NCI-H1417 (cell line): ENCODE measurements at regions not wholly inside any gene's neighbourhood (a gene's known extent, or its start where the extent isn't known, plus 50 kb on each side); places are given as distances from the start of the nearest gene placed in this dataset.

Source experiments
- DNase-seq, 3 experiments: peaks; one replicate each; lab custom pipeline; 2025; lab: John Stamatoyannopoulos, UW

DNA sequence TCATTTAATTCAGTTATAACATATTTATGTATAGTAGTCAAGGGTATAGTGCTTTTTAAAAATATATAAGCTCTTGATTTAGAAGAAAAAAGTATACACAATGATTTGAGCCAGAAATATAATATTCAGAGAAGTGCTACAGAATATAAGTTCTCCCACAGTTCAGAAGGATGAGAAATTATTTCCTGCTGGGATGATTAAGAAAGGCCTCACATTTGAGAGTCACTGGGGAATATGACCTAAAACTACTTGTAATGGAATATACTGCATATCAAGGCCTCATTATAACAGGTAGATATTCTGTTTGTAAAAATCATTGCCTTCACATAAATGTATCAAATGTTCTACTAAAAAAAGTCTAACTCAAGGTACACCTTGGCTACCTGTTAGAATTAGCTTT lies 203.5 kb downstream of the MBD2 start:
- peak in 1 of 3 experiments; percentile 53 for DNase-seq

DNA sequence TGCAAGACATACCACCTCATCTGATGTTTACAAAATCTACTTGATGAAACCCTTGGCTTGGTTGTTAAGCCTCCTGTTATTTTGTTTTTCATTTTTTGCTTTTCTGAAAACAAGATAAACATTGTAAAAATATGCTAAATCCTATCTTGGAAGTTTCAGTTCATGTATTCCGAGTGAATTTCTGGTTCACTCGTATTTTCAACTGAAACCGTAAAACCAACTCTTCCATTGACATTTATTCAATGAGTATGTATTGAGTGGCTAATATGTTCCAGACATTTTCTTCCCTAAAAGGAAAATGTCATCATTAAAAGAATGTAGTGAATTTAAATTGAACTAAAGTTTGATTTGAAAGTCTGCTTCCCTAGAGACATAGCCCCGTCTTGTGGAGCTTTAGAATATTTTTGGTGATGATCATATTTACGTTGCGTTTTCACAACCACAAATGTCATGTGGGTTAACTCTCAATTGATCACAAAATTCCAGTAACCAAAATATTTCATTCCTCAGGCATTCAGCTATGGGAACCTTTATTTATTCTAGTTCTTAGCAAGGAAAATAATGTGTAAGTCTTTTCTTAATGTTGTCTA lies 204.2 kb downstream of the MBD2 start:
- no peak for DNase-seq

DNA sequence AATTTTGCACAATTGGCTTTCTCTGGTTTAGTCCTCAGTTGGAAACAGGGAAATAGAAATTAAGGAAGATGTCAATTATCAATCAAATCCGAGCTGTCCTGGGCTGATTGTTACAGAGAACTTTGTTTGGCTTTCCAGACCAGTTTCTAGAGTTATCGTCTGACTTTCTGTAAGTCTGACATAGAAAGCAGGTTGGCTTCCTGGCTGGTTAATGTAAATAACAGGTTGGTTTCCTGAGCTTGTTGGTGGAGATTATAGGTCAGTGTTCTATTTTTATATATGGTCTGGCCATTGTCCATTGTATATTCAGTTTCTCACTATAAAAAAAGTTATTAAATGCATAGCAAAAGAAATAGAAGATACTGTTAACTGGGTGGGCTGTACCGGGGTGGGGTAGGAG lies 204.8 kb downstream of the MBD2 start:
- DNase-seq: no peak

DNA sequence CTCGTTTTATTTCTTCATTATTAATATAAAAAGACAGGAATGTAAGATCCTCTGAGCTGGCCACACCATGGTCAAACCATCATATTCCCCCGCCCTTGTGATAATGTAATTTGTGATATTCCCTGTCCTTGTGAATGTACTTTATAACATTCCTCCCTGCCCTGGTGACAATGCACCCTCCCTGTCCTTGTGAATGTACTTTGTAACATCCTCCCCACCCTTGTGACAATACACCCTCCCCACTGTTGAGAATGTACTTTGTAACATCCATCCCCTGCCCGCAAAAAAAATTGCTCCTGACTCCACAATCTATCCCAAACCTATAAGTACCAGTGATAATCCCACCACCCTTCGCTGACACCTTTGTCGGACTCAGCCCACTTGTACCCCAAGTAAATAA lies 211.0 kb downstream of the MBD2 start:
- DNase-seq: no peak

DNA sequence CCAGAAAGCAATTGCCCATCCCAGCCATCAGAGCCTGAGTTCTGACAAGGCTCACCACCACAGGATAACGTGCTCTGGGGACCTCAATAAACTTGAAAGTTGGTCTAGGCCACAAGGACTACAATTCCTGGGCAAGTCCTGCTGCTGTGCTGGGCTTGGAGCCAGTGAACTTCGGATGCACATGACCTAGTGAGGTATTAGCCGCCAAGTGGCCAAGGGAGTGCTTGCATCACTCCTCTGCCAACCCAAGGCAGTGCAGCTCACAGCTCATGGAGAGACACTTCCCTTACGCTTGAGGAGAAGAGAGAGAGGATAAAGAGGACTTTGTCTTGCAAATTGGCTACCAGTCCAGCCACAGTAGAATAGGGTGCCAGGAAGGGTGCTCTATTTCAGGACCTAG lies 219.6 kb downstream of the MBD2 start:
- no peak for DNase-seq

DNA sequence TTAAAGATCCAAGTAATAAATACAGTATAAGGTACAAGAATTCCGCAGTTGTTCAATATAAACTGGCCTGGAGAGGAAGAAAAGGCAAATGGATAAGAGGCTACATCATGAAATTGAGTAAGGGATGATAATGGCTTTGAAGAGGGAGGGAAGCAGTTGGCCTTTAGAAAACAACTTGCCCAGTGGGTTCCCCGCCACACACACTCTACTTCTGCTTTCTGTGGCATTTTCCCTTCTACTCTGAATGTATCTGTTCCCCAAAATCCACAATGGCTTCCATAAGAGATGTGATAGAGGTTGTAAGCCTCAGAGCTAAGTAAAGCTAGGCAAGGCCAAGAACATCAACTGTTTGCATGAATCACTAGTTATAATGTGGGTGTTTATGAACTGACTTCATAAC lies 221.3 kb downstream of the MBD2 start:
- DNase-seq: no peak

DNA sequence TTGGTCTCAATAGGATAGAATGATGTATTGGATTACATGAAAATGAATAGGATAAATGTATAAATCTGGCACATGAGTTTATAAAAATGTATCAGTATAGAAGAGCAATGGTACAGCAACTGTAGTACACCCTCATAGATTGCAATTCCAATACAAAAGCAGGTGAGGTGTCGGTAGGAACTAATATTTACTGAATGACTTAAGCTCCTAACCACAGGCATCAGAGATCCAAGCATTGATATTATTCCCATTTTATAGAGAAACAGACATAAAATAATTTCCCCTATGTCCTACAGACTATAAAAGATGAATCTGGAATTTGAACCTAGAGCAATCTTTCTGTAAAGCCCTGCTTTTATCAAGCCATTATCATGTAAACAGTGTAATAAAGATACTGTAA lies 227.4 kb downstream of the MBD2 start:
- DNase-seq: no peak

DNA sequence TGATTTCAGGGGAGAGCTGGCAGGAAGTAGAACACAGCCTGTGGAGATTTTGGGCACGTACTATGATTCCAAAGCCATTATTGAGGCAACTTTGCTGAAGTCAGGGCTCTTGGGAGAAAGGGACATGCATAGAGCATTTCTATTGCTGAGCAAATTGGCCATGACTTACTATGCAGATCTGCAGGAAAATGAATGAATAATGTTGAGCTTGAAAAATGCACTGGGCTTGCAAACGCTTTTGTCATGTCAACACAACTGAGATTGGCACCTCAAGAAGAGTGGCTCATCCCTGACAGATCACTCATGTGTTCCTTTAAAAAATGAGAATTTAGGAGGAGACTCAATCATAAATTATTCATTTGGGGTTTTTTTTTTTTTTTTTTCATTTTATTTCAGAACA lies 230.5 kb downstream of the MBD2 start:
- no peak for DNase-seq

DNA sequence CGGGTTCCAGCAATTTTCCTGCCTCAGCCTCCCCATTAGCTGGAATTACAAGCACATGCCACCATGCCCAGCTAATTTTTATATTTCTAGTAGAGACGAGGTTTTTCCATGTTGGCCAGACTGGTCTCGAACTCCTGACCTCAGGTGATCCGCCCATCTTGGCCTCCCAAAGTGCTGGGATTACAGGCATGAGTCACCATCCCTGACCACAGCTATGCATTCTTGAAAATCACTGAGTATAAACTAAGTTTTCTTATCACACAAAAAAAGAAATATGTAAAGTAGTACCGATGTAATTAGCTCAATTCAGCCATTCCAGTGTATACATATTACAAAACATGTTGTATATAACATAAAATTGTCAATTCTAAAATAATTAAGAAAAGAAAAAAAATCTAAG lies 232.7 kb downstream of the MBD2 start:
- no peak for DNase-seq

DNA sequence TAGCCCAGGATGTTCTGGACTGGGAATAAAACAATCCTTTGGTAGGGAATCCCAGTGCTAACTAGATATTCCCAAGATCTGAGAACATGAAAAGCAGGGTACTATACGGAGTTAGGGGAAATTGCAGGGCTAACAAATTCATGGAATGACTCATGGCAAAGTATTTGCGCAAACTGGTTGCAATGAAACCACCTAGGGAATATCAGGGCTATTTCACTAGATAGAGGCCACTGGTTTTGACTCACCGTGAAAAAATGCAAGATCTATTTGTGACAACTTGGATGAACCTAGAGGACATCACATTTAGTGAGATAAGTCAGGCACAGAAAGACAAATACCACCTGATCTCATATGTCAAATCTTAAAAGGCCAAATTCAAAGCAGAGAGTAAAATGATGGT lies 233.3 kb downstream of the MBD2 start:
- no peak for DNase-seq

DNA sequence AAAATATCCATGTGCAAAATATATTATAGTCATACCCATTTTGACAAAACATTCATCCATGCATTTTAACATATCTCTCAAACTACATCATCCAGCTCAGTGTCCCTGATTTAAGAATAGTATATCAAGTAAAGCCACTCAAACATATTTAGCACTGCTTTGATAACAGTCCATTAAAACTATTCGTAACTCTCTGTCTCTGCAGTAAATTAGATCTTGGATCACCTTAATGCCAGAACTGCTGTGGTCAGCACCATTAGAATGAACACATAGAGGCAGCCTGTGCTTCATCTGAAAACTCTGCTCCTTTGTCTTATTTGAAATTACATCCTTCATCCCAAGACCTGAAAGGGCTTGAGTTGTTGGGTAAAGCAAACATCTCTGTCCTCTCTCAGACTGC lies 234.0 kb downstream of the MBD2 start:
- DNase-seq: no peak

DNA sequence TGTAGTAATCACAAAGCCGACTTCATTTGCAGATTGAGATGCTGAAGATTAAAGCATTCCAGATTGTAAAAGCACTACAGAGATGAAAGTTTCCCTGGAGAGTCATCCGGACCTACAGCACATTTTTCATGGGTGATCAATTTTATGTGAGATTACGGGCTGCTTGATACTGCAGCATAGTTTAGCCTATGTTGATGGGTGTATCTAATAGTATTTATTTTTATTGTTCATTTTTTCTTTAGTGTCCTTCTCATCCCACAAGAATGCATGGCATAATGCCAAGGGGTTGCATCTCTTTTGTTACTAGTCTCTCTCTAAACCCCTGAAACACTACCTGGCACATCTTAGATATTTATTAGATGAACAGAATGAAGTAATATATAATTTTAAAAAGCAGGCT lies 240.4 kb downstream of the MBD2 start:
- DNase-seq: no peak

DNA sequence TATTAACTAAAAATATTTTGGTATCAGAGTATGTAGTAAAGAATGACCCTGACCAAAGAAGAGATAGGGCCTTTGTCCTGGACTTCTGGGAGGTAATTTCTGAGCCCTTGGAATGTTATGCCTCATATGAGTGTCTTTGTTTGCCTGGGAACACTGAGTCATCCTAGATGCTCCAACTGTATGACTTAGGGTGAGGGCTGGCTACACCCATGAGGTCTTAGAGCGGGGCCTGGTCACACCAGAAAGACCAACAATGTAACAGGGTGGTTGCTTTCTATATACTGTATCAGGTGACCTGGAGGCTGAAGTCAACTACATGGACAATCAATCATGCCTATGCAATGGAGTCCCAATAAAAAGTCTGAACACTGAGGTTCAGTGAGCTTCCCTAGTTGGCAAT lies 253.1 kb downstream of the MBD2 start:
- DNase-seq: no peak

DNA sequence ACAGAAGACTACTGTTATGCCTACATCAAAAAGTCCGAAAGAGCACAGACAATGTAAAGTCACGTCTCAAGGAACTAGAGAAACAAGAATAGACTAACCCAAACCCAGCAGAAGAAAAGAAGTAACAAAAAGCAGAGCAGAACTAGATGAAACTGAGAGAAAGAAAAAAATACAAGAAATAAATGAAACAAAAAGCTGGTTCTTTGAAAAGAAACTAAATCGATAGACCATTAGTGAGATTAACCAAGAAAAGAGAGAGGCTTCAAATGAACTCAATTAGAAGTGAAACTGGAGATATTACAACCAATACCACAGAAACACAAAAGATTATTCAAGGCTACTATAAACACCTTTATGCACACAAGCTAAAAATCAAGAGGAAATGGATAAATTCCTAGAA lies 271.8 kb downstream of the MBD2 start:
- DNase-seq: no peak

DNA sequence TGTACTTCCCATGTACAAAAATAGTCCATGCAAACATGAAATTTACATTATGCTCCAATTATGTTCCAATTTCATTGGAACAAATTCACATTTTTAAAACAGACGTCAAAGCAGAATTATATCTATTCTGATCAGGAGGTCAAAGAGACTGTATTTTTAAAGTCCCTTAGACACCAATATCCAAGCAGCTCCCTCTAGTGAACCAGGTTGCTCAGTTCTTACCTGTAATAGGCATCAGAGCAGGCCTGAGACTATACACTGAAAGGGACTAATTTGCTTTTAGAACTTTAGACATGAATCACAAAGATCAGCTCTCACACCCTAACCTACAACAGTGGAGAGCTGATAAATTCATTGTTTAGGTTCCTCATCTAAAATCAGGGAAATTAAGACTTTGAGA lies 273.9 kb downstream of the MBD2 start:
- DNase-seq: no peak

DNA sequence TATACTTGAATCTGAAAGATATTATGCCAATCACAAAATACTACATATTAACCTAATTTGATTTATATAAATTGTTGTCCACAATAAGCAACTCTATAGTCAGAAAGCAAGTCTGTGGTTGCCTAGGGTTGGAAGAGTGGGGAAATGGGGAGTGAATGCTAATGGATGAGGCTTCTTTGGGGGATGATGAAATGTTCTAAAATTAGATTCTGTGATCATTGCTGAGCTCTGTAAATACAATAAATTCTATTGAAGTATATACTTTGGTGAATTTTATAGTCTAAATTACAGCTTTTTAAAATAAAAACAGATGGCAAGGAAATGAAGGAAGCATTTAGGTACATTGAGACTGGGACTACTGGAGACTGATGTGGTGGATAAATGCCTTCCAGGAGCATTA lies 275.5 kb downstream of the MBD2 start:
- DNase-seq: no peak

DNA sequence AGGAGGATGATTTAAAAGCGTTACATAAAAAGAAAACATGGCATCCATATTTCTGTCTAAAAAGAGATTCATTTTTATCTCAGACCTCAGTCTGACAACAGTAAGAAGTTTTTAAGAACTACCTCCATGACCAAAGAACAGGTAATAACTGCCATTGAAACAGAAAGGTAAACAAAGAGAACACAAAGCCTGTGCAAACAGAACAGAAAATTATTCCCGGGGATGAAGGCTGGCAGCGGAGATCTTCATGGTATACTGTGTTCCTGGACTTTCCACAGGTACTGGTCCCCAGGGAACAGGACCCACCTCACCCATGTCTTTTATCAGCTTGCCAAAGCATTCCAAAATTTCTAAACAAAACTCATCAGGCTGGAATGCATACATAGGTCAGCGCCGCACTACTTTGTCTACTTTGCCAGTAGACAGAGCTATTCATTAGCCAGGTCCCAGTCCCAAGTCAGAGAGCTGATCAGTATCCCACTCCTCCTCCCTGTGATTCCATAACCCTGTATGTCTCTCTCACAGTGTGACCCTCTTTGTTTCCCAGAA lies 277.3 kb downstream of the MBD2 start:
- peak; percentile 2 to 84 (median 74) for DNase-seq

DNA sequence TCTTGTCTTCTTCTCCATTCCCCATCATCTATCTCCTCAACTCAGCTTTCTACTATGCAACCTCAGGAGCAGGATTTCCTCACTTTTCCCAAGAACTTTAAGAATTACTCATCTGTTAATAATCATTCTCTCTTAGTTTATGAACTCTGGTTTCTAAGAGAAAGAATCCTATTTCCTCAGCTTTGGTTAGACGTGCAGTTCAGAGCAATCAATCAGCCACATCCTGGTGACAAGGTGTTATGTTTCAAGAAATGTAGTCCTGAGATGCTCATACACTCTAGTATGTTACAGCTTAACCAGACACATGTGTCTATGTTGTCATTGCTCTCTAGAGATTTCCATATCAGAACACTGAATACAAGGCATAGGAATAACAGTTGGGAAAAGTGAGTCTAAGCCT lies 277.9 kb downstream of the MBD2 start:
- DNase-seq: peak in 1 of 3 experiments; percentile 70

DNA sequence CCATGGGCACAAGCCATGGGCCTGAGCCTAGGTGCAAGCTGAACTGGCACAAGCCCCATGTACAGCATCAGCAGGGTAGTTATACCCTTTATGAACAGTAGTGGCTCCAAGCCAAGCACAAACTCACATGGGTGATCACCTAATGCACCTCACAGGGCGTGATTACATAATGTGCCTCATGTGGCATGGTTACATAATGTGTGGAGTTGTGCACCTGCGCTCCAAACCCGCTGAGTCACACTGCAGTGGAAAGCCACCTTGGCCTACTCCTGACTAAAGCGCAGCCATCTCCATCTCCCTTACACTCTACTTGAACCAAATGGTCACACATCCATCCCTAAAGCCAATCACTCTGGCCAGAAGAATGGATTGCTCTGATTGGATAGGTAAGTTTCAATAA lies 279.7 kb downstream of the MBD2 start:
- DNase-seq: peak in 2 of 3 experiments; percentile 0 to 34

DNA sequence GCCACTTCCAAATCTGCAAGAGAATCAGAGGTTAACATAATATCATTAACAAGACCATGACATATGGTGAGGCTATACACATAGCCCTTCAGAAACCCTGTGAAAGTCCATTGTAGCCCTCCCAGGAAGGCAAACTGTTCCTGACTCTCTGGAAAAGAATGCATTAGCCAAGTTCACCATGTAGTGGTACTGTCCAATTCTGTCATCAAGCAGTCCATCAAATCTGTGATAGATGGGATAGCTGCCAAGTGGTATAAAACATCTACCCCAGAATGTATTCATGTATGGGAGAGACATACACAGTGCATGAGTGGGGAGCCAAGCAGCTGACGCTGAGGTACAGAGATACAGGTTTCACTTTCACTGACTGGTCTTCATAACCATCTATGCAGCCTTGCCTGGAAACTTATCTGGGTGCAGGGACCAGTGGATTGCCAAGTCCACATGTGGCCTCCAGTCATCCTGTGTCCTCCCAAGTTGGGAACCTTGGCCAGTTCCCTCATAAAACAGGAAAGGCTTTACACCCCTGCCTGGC lies 281.1 kb downstream of the MBD2 start:
- DNase-seq: no peak

DNA sequence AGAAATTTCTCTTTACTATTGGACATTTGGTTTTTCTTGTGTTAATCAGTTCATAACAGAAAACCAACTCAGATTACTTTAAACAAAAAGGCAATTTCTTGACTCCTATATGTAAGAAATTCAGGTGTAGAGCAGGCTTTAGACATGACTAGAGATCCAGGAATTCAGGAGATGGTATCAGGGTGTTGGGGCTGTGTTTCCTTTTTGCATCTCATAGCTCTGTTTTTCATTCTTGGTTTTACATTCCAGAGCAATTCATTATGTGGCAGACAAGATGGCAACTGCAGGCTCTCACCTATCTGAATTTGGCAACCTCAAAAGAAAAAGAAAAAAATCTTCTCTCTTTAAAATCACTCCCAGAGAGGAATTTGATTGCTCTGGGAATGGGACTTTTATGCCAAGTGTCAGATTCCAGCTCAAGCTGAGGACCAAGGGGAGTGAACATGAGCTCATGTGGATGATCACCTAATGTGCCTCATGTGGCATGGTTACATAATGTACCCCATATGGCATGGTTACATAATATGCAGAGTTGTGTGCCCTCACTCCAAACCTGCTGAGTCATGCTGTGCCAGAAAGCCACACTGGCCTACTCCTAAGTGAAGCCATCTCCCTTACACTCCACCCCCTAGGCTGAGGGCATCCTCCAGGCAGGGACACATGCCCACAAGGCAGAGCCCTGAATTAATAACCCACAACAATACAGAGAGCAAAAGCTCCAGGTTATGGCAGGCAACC lies 282.7 kb downstream of the MBD2 start:
- no peak for DNase-seq

DNA sequence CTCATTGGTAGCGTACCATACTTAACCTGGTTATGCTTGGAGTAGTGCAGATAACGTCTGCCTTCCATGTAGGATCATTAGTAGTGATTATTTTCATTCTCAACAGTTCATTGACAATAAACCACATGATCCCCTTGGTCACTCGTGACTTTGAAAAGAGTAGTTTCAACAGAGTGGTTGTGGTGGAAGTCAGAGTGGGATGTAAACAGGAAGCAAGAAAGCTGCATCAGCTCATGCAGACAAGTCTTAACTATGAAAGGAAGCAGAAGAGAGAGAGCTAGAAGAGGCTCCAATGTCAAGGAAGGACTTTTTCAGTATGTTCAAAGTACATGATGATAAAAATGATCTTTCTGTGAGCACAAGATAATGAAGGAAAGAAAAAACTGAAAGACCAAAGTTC lies 287.4 kb downstream of the MBD2 start:
- DNase-seq: no peak

DNA sequence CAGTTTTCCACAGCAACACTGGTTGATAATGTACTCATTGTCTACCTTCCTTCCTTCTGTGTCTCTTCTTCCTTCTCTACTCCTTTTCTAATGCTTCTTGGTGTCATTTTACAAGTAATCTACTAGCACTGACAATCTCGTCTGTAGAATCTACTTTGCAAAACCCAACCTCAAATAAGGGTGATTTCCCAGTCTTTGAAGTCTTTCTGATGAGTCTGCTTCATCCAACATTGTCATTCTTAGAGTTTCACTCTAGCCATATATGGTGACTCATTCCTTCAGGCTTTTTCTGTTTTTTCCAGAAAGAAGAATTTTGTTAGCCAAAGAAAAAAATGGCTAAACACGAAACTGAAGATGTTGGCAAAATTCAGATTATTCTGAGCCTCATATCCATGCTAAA lies 288.7 kb downstream of the MBD2 start:
- no peak for DNase-seq

DNA sequence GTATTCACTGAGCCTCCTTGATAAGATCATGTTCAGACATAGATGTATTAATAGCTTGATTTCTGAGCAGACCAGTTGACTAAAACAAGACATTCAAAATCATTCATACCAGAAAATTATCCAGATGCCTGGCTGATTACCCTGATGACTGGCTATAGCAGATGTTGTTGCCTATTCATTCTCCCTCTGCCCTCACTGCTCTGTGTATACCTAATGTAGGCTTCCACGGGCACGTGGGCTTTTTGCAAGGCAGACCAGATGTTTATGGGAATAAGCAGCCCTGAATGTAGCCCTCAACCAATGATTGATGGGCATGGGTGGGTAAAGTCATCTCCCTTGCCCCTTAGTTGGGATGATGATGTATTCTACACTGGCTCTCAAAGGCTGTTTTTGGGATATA lies 289.1 kb downstream of the MBD2 start:
- no peak for DNase-seq
